Esophagus muscularis mucosa (tissue), 4 donors: ENCODE measurements at regions not wholly inside any gene's neighbourhood (a gene's known extent, or its start where the extent isn't known, plus 50 kb on each side); places are given as distances from the start of the nearest gene placed in this dataset.

Experiments used
- EP300 ChIP-seq: sonication (generic); formaldehyde crosslinking; IDR thresholded peaks from one replicate; pipeline ENCODE4 v1.6.1; 2017; ENCODE audit warnings: antibody characterized with exemption
- POLR2A ChIP-seq: fragments of 450-650 bp; IDR thresholded peaks from one replicate; pipeline ENCODE4 v1.6.1; 2017; ENCODE audit warnings: antibody characterized with exemption, moderate library complexity, mild to moderate bottlenecking, low read depth
- POLR2AphosphoS5 ChIP-seq, 2 donors: sonication (generic); formaldehyde crosslinking; IDR thresholded peaks; one replicate each; pipeline ENCODE4 v1.6.1; 2017; ENCODE audit warnings: antibody characterized with exemption in 2 of 2
- TF ChIP-seq, protein P1 (sequence below), 3 experiments: fragments of 200-600 bp in 2 of 3; fragments of 450-650 bp in 1 of 3; sonication (generic) in 2 of 3; IDR thresholded peaks; one replicate each; pipeline ENCODE4 v1.5.1; 2017 to 2019; ENCODE audit warnings: antibody characterized with exemption in 3 of 3, mild to moderate bottlenecking in 2 of 3, moderate library complexity in 1 of 3

DNA sequence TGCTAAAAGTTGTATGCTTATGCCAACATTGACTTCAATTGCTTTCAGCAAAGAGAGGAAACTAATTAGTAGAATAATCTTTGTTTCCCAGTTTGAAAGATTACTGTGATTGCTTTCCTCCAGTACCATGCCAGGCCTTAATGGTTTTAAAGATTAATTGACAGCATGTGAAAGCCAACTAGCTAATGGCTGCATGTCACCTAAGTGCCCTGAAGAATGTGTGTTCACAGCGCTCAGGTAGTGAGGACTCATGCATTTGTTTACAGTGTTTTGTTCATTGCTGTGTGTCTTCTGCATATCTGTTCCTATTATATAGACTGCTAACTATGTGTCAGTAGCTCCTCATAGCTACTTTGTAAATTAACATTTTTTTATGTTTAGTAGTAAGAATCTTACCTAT, 335.6 kb downstream of the LRRIQ3 start:
- TF ChIP-seq, protein P1, sequence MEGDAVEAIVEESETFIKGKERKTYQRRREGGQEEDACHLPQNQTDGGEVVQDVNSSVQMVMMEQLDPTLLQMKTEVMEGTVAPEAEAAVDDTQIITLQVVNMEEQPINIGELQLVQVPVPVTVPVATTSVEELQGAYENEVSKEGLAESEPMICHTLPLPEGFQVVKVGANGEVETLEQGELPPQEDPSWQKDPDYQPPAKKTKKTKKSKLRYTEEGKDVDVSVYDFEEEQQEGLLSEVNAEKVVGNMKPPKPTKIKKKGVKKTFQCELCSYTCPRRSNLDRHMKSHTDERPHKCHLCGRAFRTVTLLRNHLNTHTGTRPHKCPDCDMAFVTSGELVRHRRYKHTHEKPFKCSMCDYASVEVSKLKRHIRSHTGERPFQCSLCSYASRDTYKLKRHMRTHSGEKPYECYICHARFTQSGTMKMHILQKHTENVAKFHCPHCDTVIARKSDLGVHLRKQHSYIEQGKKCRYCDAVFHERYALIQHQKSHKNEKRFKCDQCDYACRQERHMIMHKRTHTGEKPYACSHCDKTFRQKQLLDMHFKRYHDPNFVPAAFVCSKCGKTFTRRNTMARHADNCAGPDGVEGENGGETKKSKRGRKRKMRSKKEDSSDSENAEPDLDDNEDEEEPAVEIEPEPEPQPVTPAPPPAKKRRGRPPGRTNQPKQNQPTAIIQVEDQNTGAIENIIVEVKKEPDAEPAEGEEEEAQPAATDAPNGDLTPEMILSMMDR (IDR thresholded peaks at IDR 0.05) = no peak
- no peak for TF ChIP-seq POLR2A
- TF ChIP-seq POLR2AphosphoS5 (IDR thresholded peaks at IDR 0.05) = no peak
- TF ChIP-seq EP300 = no peak
